Astrocyte (in vitro differentiated cells and primary cell): ENCODE measurements at regions not wholly inside any gene's neighbourhood (a gene's known extent, or its start where the extent isn't known, plus 50 kb on each side); places are given as distances from the start of the nearest gene placed in this dataset.

ENCODE experiments used
- DNase-seq: peaks from one replicate; pipeline ENCODE4 v3.0.0-alpha.2; 2010; ENCODE audit warnings: low read depth
- FAIRE-seq: peaks from 2 replicates; lab custom pipeline; 2011; peaks lifted over from hg19 to GRCh38; lab: Jason Lieb, UNC
- H2AFZ ChIP-seq: 2 replicates; pipeline ENCODE4 v1.6.0; 2012; ENCODE audit warnings: low read depth, low read length, inconsistent platforms
- H3K27ac ChIP-seq: 2 replicates; pipeline ENCODE4 v1.5.1; 2011; ENCODE audit warnings: low read depth, low read length, inconsistent platforms
- H3K27me3 ChIP-seq: 2 replicates; pipeline ENCODE4 v1.6.0; 2011; ENCODE audit warnings: low read length, inconsistent platforms; ENCODE audit not compliant: insufficient read depth
- H3K36me3 ChIP-seq: 2 replicates; pipeline ENCODE4 v1.5.1; 2011; ENCODE audit warnings: low read length, inconsistent platforms; ENCODE audit not compliant: insufficient read depth
- H3K4me1 ChIP-seq: 2 replicates; pipeline ENCODE4 v1.5.1; 2011; ENCODE audit warnings: low read length, inconsistent platforms; ENCODE audit not compliant: insufficient read depth
- H3K4me2 ChIP-seq: 2 replicates; pipeline ENCODE4 v1.6.0; 2012; ENCODE audit warnings: low read length, inconsistent platforms
- H3K4me3 ChIP-seq: 2 replicates; pipeline ENCODE4 v1.5.1; 2011; ENCODE audit warnings: low read depth, mild to moderate bottlenecking, low read length, inconsistent platforms; ENCODE audit not compliant: insufficient read depth
- H3K79me2 ChIP-seq: 2 replicates; pipeline ENCODE4 v1.6.0; 2012; ENCODE audit warnings: mild to moderate bottlenecking, low read length, inconsistent platforms; ENCODE audit not compliant: insufficient read depth
- H3K9ac ChIP-seq: 2 replicates; pipeline ENCODE4 v1.6.0; 2012; ENCODE audit warnings: mild to moderate bottlenecking, low read length, inconsistent platforms
- H3K9me3 ChIP-seq: 2 replicates; pipeline ENCODE4 v1.5.1; 2012; ENCODE audit warnings: low read depth, mild to moderate bottlenecking, low read length, inconsistent platforms; ENCODE audit not compliant: insufficient read depth
- H4K20me1 ChIP-seq: 2 replicates; pipeline ENCODE4 v1.6.0; 2012; ENCODE audit warnings: low read length, inconsistent platforms; ENCODE audit not compliant: insufficient read depth
- H3K27ac Mint-ChIP-seq: one replicate; pipeline ENCODE4 v1.8.0; 2021; ENCODE audit warnings: mild to moderate bottlenecking, mixed read lengths; ENCODE audit not compliant: unreplicated experiment
- H3K27me3 Mint-ChIP-seq: one replicate; pipeline ENCODE4 v1.8.0; 2021; ENCODE audit warnings: low read depth, mixed read lengths; ENCODE audit not compliant: unreplicated experiment
- H3K36me3 Mint-ChIP-seq: one replicate; pipeline ENCODE4 v1.8.0; 2021; ENCODE audit warnings: low read depth, mixed read lengths; ENCODE audit not compliant: unreplicated experiment
- H3K4me1 Mint-ChIP-seq: one replicate; pipeline ENCODE4 v1.8.0; 2021; ENCODE audit warnings: low read depth, mixed read lengths; ENCODE audit not compliant: unreplicated experiment
- H3K4me3 Mint-ChIP-seq: one replicate; pipeline ENCODE4 v1.8.0; 2021; ENCODE audit warnings: mild to moderate bottlenecking, moderate library complexity, mixed read lengths; ENCODE audit not compliant: unreplicated experiment
- H3K9me3 Mint-ChIP-seq: one replicate; pipeline ENCODE4 v1.8.0; 2021; ENCODE audit warnings: mild to moderate bottlenecking, mixed read lengths; ENCODE audit not compliant: unreplicated experiment
- CTCF ChIP-seq: IDR thresholded peaks from 2 replicates; pipeline ENCODE4 v1.5.1; 2011; ENCODE audit warnings: low read depth, mild to moderate bottlenecking, inconsistent platforms, low read length, moderate library complexity; ENCODE audit not compliant: insufficient read depth
- EZH2 ChIP-seq: IDR thresholded peaks from 2 replicates; pipeline ENCODE4 v1.6.1; 2012; ENCODE audit warnings: mild to moderate bottlenecking, low read length, inconsistent platforms; ENCODE audit not compliant: insufficient read depth

- Mint-ChIP-seq H3K27ac (no peak overlapping the region), H3K27me3 (no peaks in the 10 kb centered on the region), H3K36me3 (no peaks in the 10 kb centered on the region), H3K4me3 (no peak overlapping the region), H3K9me3 (no peaks in the 10 kb centered on the region), H3K4me1 (no peaks in the 10 kb centered on the region)
- no peaks in the 10 kb centered on the region for H3K79me2 ChIP-seq
- H2AFZ ChIP-seq: no peak overlapping the region
- H3K9ac ChIP-seq: no peak overlapping the region
- no peak overlapping the region for H3K4me2 ChIP-seq
- H3K27me3 ChIP-seq: no peaks in the 10 kb centered on the region
- H3K4me1 ChIP-seq: no peaks in the 10 kb centered on the region
- no peak for TF ChIP-seq EZH2
- TF ChIP-seq CTCF: no peak
- H3K36me3 ChIP-seq: no peaks in the 10 kb centered on the region
- H3K27ac ChIP-seq: no peak overlapping the region
- no peaks in the 10 kb centered on the region for H4K20me1 ChIP-seq
- H3K9me3 ChIP-seq: no peaks in the 10 kb centered on the region
- no peak for FAIRE-seq
- no peak overlapping the region for H3K4me3 ChIP-seq
- no peak for DNase-seq
These were observed 169.5 kb upstream of the CNTN6 start for GRCh38 chr3:923161-923910.

- H3K4me2 ChIP-seq: no peak overlapping the region
- Mint-ChIP-seq H3K27me3 (no peaks in the 10 kb centered on the region), H3K9me3 (peaks cover 7% of the 10 kb centered on the region), H3K4me1 (no peaks in the 10 kb centered on the region), H3K36me3 (no peaks in the 10 kb centered on the region), H3K4me3 (no peak overlapping the region), H3K27ac (no peak overlapping the region)
- no peaks in the 10 kb centered on the region for H3K9me3 ChIP-seq
- no peak for FAIRE-seq
- no peak overlapping the region for H3K27ac ChIP-seq
- no peaks in the 10 kb centered on the region for H4K20me1 ChIP-seq
- no peaks in the 10 kb centered on the region for H3K27me3 ChIP-seq
- no peaks in the 10 kb centered on the region for H3K79me2 ChIP-seq
- TF ChIP-seq EZH2: no peak
- no peak for DNase-seq
- no peak overlapping the region for H2AFZ ChIP-seq
- no peak overlapping the region for H3K9ac ChIP-seq
- no peaks in the 10 kb centered on the region for H3K36me3 ChIP-seq
- no peak overlapping the region for H3K4me3 ChIP-seq
- H3K4me1 ChIP-seq: no peaks in the 10 kb centered on the region
These were observed 162.0 kb upstream of the CNTN6 start for GRCh38 chr3:930866-931265.

- H3K9me3 Mint-ChIP-seq: peaks cover 7% of the 10 kb centered on the region
- TF ChIP-seq EZH2: no peak
- TF ChIP-seq CTCF: no peak
- H3K4me2 ChIP-seq: no peak overlapping the region
These were observed 159.5 kb upstream of the CNTN6 start for GRCh38 chr3:933326-933725.

More at GRCh38 chr3:933326-933725, 159.5 kb upstream of the CNTN6 start:
- no peaks in the 10 kb centered on the region for H3K36me3 ChIP-seq
- Mint-ChIP-seq H3K4me1 (no peaks in the 10 kb centered on the region), H3K27ac (no peak overlapping the region), H3K36me3 (no peaks in the 10 kb centered on the region), H3K27me3 (no peaks in the 10 kb centered on the region), H3K4me3 (no peak overlapping the region)
- H3K9me3 ChIP-seq: no peaks in the 10 kb centered on the region
- no peaks in the 10 kb centered on the region for H4K20me1 ChIP-seq
- FAIRE-seq (no peak), DNase-seq (no peak)
- H2AFZ ChIP-seq: no peak overlapping the region
- H3K4me1 ChIP-seq: no peaks in the 10 kb centered on the region
- no peak overlapping the region for H3K4me3 ChIP-seq
- no peaks in the 10 kb centered on the region for H3K79me2 ChIP-seq
- H3K9ac ChIP-seq: no peak overlapping the region
- H3K27ac ChIP-seq: no peak overlapping the region
- no peaks in the 10 kb centered on the region for H3K27me3 ChIP-seq
